GM12873 (cell line): ENCODE measurements at regions not wholly inside any gene's neighbourhood (a gene's known extent, or its start where the extent isn't known, plus 50 kb on each side); places are given as distances from the start of the nearest gene placed in this dataset.

Source experiments
- TF ChIP-seq, protein P1 (sequence below): IDR thresholded peaks from 2 replicates; pipeline ENCODE4 v1.5.1; 2012; ENCODE audit warnings: low read depth, mild to moderate bottlenecking, moderate library complexity, low read length, control low read depth; ENCODE audit not compliant: insufficient read depth; ENCODE audit errors: missing control alignments

GRCh38 chr2:217314021-217314460 lies 454.2 kb upstream of the TNP1 start:
- TF ChIP-seq, protein P1, sequence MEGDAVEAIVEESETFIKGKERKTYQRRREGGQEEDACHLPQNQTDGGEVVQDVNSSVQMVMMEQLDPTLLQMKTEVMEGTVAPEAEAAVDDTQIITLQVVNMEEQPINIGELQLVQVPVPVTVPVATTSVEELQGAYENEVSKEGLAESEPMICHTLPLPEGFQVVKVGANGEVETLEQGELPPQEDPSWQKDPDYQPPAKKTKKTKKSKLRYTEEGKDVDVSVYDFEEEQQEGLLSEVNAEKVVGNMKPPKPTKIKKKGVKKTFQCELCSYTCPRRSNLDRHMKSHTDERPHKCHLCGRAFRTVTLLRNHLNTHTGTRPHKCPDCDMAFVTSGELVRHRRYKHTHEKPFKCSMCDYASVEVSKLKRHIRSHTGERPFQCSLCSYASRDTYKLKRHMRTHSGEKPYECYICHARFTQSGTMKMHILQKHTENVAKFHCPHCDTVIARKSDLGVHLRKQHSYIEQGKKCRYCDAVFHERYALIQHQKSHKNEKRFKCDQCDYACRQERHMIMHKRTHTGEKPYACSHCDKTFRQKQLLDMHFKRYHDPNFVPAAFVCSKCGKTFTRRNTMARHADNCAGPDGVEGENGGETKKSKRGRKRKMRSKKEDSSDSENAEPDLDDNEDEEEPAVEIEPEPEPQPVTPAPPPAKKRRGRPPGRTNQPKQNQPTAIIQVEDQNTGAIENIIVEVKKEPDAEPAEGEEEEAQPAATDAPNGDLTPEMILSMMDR: no peak

- TF ChIP-seq, protein P1: no peak
Measured at GRCh38 chr2:217313386-217313785, 453.5 kb upstream of the TNP1 start.

- TF ChIP-seq, protein P1: no peak
Measured at GRCh38 chr2:217309056-217309455, 449.2 kb upstream of the TNP1 start.

DNA sequence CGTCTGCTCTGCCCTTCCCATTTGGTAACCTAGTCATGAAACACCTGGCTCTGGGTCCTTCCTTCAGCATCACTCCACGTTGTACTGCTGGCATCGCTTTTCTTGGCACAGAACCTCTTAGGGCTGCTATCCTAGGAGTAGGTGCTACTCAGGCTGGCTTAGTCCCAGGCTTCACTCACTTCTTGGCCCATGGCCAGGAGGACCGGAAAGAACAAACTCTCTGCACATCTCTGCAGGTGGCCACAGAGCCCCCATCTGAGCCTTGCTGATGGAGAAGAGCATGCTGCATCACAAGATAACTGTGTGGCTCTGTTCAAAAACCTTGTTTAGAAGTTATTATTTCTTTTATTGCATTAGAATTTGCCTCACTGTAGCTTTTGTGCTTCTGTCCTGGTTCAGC lies 447.2 kb upstream of the TNP1 start:
- TF ChIP-seq, protein P1: no peak

DNA sequence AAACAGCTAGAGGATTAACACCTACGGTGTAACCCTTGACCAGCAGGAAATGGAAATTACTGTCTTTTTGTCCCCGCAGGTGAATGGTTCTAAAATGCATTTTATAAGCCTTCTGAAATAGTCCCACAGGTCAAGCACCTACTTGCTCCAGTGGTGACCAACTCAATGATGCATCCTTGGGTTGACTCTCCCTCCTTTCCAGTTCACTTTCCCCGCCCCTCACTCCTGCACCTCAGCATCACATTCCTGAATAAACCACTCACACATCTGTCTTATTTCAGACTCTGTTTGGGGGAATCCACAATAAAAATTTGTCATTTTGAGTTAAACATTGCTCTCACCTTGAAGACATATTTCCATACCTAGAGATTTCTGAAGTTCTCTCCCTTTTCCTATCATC lies 446.0 kb upstream of the TNP1 start:
- TF ChIP-seq, protein P1: no peak

DNA sequence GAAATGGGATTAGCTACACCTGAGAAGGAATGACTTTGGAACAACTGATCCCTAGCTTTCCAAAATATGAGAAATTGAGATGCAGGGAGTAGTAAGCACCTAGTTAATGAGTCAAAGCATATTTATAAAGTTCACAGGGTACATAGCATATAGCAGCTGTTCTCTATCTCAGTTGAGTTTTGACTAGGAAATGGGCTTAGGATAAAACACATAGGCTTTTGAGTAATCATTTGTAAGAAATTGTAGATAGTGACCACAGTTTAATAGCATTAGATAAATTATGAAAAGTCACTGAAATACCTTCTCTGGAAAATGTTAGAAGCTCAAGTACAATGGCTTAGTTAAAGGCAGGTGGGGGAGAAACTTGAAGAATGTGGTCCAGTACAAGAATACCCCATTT lies 444.7 kb upstream of the TNP1 start:
- TF ChIP-seq, protein P1: no peak

- TF ChIP-seq, protein P1: no peak
Measured at GRCh38 chr2:217302856-217303255, 443.0 kb upstream of the TNP1 start.
